Umbilical cord (tissue), 1 donor: ENCODE measurements at regions not wholly inside any gene's neighbourhood (a gene's known extent, or its start where the extent isn't known, plus 50 kb on each side); places are given as distances from the start of the nearest gene placed in this dataset.
"Not testable (repeated sequence)": the region's sequence is repeated elsewhere in the genome, so short reads cannot be mapped to it uniquely, and the experiment has no call there.

Experiments used
- DNase-seq: peaks from one replicate; pipeline ENCODE4 v3.0.0-alpha.2; 2015; ENCODE audit warnings: low spot score

- DNase-seq: not testable (repeated sequence)
Observed at GRCh38 chr7:29696402-29696801, 109.9 kb upstream of the WIPF3 start.

DNA sequence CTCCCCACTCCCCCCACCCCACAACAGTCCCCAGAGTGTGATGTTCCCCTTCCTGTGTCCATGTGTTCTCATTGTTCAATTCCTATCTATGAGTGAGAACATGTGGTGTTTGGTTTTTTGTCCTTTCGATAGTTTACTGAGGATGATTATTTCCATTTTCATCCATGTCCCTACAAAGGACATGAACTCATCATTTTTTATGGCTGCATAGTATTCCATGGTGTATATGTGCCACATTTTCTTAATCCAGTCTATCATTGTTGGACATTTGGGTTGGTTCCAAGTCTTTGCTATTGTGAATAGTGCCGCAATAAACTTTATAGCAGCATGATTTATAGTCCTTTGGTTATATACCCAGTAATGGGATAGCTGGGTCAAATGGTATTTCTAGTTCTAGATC is 106.6 kb upstream of the WIPF3 start:
- DNase-seq: not testable (repeated sequence)

GRCh38 chr7:29701540-29701939 is 104.8 kb upstream of the WIPF3 start:
- DNase-seq: not testable (repeated sequence)

DNA sequence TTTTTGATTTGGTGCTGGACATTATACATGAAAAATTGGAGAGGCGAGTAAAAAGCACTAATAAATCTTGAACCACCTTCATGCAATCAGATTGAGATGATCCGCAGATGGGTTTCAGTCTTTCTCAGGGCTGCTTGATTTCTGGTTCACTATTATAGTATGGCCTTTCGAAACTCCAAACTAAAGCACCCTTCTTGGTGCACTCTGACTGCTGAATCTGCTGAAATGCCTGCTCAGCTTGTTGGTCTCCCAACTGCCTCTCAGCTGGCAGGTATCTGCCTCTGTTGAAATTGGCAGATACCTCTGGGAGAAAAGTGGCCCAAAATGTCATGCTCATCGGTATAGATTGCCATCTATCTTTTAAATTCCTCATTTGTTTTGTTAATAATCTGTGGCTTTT is 102.5 kb upstream of the WIPF3 start:
- DNase-seq: not testable (repeated sequence)

DNA sequence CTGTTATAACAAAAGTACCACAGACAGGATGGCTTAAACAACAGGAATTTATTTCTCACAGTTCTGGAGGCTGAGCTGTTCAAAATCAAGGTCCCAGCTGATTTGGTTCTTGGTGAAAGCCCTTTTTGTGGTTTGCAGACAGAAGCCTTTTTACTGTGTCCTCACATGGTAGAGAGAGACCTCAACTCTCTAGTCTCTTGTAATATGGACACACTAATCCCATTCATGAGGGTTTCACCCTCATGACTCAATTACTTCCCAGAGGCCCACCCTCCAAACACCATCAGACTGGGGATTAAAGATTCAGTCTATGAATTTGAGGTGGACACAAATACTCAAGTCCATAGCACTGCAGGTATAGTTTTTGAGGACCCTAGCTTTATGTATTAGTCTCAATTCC is 97.3 kb upstream of the WIPF3 start:
- DNase-seq: not testable (repeated sequence)

DNA sequence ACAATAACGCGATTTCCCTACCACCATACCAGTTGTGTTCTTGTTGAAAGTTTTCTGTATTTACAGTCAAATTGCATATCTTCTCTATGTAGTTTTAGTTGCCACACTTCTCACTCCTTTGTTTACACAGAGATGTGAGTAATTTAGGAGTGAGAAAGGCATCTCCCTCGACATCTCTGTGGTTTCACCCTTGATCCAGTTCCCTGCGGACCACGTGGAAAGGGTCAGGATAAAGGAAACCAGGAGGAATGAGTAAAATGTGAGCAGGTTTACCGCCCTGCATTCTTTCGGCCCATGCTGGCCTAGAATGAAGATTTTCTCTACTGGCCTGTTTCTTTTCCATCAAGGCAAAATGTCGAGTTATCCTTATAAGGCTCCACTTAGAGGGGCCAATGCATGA is 83.2 kb upstream of the WIPF3 start:
- DNase-seq: peak; percentile 78

- peak; percentile 70 for DNase-seq
Observed at GRCh38 chr7:29723599-29723998, 82.7 kb upstream of the WIPF3 start.

- DNase-seq: not testable (repeated sequence)
Observed at GRCh38 chr7:29729534-29730165, 76.7 kb upstream of the WIPF3 start.

DNA sequence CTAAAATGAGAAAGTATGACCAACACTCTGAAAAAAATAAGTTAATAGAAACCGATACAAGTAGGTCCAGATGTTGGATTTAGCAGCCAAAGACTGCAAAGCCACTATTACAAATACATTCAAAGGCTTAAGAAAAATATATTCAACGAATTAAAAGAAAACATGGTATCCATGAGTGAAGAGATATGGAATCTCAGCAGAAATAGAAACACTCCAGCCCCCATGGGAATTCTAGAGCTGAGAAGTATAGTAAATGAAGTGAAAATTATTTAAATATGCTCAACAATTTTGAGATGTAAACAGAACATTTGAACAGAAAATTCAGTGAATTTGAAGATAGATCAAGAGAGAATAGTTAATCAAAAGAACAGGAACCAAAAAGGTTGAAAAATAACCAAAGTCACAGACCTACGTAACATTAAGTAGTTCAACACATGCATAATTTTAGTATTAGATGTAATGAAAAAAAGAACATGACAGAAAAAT is 72.0 kb upstream of the WIPF3 start:
- DNase-seq: no peak

- DNase-seq: peak; percentile 10
Observed at GRCh38 chr7:29747645-29748245, 58.6 kb upstream of the WIPF3 start.

- DNase-seq: peak; percentile 59
Observed at GRCh38 chr7:29748286-29749099, 57.8 kb upstream of the WIPF3 start.

- DNase-seq: no peak
Observed at GRCh38 chr7:29749701-29750321, 56.5 kb upstream of the WIPF3 start.

GRCh38 chr7:29750373-29750940 is 55.9 kb upstream of the WIPF3 start:
- not testable (repeated sequence) for DNase-seq

DNA sequence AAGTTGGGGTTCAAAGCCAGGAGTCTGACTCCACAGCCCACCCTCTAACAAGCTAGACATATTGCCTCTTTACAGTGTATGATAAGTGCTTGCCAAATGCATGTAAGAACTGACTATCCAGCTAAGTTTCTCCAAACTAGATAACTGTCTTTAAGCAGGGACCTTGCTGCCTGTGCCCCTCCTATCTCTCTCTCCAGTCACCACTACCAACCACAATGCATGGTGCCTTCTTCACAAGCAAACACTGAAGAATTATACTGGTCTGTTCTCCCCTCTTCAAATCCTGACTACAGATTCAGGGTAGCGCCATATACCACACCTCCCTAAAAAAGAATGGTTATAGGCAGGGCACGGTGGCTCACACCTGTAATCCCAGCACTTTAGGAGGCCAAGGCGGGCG is 55.3 kb upstream of the WIPF3 start:
- not testable (repeated sequence) for DNase-seq

DNA sequence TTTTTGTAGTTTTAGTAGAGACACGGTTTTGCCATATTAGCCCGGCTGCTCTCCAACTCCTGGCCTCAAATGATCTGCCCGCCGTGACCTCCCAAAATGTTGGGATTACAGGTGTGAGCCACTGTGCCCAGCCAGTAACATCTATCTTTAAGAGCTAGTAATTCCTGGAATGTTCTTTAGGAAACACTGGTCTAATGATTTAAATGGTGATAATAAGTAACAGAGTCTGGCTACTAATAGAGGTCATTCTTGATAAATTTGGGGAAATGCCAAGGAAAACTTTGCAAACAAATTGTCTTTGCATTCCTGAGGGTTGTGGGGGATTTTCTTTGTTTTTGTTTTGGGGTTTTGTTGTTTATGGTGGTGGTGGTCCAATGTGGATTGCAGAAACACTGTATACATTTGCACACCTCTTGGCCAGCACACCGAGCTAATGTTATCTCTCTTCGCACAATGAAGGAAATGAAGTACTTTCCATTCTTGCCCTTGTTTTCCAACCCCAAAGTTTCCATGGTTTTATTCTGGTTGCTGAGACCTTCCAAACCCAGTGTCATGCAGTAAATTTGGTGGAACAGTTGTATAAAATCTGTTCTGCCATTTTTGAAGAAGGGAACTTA is 51.3 kb upstream of the WIPF3 start:
- DNase-seq: peak; percentile 13
